GM23338 (cell line): ENCODE measurements at regions not wholly inside any gene's neighbourhood (a gene's known extent, or its start where the extent isn't known, plus 50 kb on each side); places are given as distances from the start of the nearest gene placed in this dataset.

Experiments
- ATAC-seq: fragments of 200-7000 bp; cut with Tn5 transposase; 3 replicates; pipeline ENCODE4 v1.9.1; 2020
- DNase-seq: peaks from one replicate; pipeline ENCODE4 v3.0.0-alpha.2; 2015; ENCODE audit warnings: low spot score
- H2AFZ ChIP-seq: fragments of 200-600 bp; sonication (generic); 2 replicates; pipeline ENCODE4 v1.8.0; 2016; ENCODE audit warnings: antibody characterized with exemption, mild to moderate bottlenecking, moderate library complexity
- H3F3A ChIP-seq: fragments of 200-600 bp; sonication (generic); replicated peaks from 2 replicates; pipeline ENCODE4 v1.8.0; 2017; ENCODE audit warnings: antibody characterized with exemption, mixed run types, low read depth
- H3K27ac ChIP-seq: fragments of 200-600 bp; sonication (generic); 2 replicates; pipeline ENCODE4 v1.6.1; 2016; ENCODE audit warnings: low read depth
- H3K27me3 ChIP-seq: fragments of 200-600 bp; sonication (generic); 2 replicates; pipeline ENCODE4 v1.8.0; 2016; ENCODE audit warnings: mild to moderate bottlenecking, mixed run types, moderate library complexity; ENCODE audit not compliant: insufficient read depth
- H3K36me3 ChIP-seq: fragments of 200-600 bp; sonication (generic); 2 replicates; pipeline ENCODE4 v1.8.0; 2016; ENCODE audit warnings: mild to moderate bottlenecking; ENCODE audit not compliant: insufficient read depth
- H3K4me1 ChIP-seq: fragments of 200-600 bp; sonication (generic); 2 replicates; pipeline ENCODE4 v1.8.0; 2016; ENCODE audit warnings: mild to moderate bottlenecking, moderate library complexity; ENCODE audit not compliant: insufficient read depth
- H3K4me2 ChIP-seq: fragments of 200-600 bp; sonication (generic); 2 replicates; pipeline ENCODE4 v1.7.1; 2017; ENCODE audit warnings: mixed run types
- H3K4me3 ChIP-seq: fragments of 200-600 bp; sonication (generic); 2 replicates; pipeline ENCODE4 v1.6.1; 2016; ENCODE audit warnings: mixed run types
- H3K79me2 ChIP-seq: fragments of 200-600 bp; sonication (generic); replicated peaks from 2 replicates; pipeline ENCODE4 v1.8.0; 2017; ENCODE audit warnings: mild to moderate bottlenecking; ENCODE audit not compliant: insufficient read depth
- H3K9me2 ChIP-seq: fragments of 200-600 bp; sonication (generic); 2 replicates; pipeline ENCODE4 v1.8.0; 2017; ENCODE audit not compliant: insufficient read depth
- H4K20me1 ChIP-seq: fragments of 200-600 bp; sonication (generic); replicated peaks from 2 replicates; pipeline ENCODE4 v1.8.0; 2017; ENCODE audit warnings: mild to moderate bottlenecking; ENCODE audit not compliant: insufficient read depth
- H3K27ac Mint-ChIP-seq: 2 replicates; pipeline ENCODE4 v1.8.0; 2020; ENCODE audit warnings: inconsistent platforms, mild to moderate bottlenecking, moderate library complexity, mixed read lengths
- H3K27me3 Mint-ChIP-seq: 3 replicates; pipeline ENCODE4 v1.8.0; 2022; ENCODE audit warnings: low read depth, mild to moderate bottlenecking, moderate library complexity, mixed read lengths, inconsistent platforms; ENCODE audit not compliant: insufficient read depth, poor library complexity
- H3K36me3 Mint-ChIP-seq: 3 replicates; pipeline ENCODE4 v1.8.0; 2021; ENCODE audit warnings: low read depth, mild to moderate bottlenecking, inconsistent platforms, moderate library complexity, mixed read lengths
- H3K4me1 Mint-ChIP-seq: 3 replicates; pipeline ENCODE4 v1.8.0; 2020; ENCODE audit warnings: mild to moderate bottlenecking, inconsistent platforms, mixed read lengths
- H3K4me3 Mint-ChIP-seq: 3 replicates; pipeline ENCODE4 v1.8.0; 2021; ENCODE audit warnings: moderate library complexity, mild to moderate bottlenecking, inconsistent platforms, mixed read lengths
- H3K9me3 Mint-ChIP-seq: 3 replicates; pipeline ENCODE4 v1.8.0; 2020; ENCODE audit warnings: moderate library complexity, mild to moderate bottlenecking, inconsistent platforms, mixed read lengths
- CREB1 ChIP-seq: fragments of 250-450 bp; sonication (Bioruptor Pico); IDR thresholded peaks from 2 replicates; pipeline ENCODE4 v1.5.0; 2020; ENCODE audit warnings: low read depth, mild to moderate bottlenecking, moderate library complexity
- CTCF ChIP-seq, 2 experiments: fragments of 200-600 bp in 1 of 2; sonication (generic) in 1 of 2; conservative IDR thresholded peaks; 2 replicates each; pipeline versions ENCODE4 v1.5.1 to v1.6.1; 2016 to 2017; ENCODE audit warnings: antibody characterized with exemption in 2 of 2, low read depth in 2 of 2, mild to moderate bottlenecking in 2 of 2, moderate library complexity in 1 of 2
- EZH2 ChIP-seq: fragments of 200-600 bp; sonication (generic); IDR thresholded peaks from one replicate; pipeline ENCODE4 v1.8.0; 2017; ENCODE audit warnings: antibody characterized with exemption, mild to moderate bottlenecking, low read depth; ENCODE audit not compliant: unreplicated experiment
- EZH2phosphoT487 ChIP-seq: fragments of 200-600 bp; sonication (generic); IDR thresholded peaks from one replicate; pipeline ENCODE4 v1.8.1; 2018; ENCODE audit warnings: antibody characterized with exemption; ENCODE audit not compliant: unreplicated experiment
- JUNB ChIP-seq: IDR thresholded peaks from one replicate; pipeline ENCODE4 v1.6.1; 2016; ENCODE audit warnings: antibody characterized with exemption; ENCODE audit not compliant: unreplicated experiment
- POLR2AphosphoS5 ChIP-seq: IDR thresholded peaks from 2 replicates; pipeline ENCODE4 v1.6.1; 2016; ENCODE audit warnings: antibody characterized with exemption, low read depth
- ZNF114 ChIP-seq: fragments of 250-450 bp; sonication (Bioruptor Pico); IDR thresholded peaks from 2 replicates; pipeline ENCODE4 v1.5.0; 2020; ENCODE audit warnings: mild to moderate bottlenecking, moderate library complexity
- ZNF331 ChIP-seq: fragments of 250-450 bp; sonication (Bioruptor Pico); IDR thresholded peaks from 2 replicates; pipeline ENCODE4 v1.5.0; 2020; ENCODE audit warnings: low read depth, mild to moderate bottlenecking, moderate library complexity
- ZNF462 ChIP-seq: fragments of 250-450 bp; sonication (Bioruptor Pico); IDR thresholded peaks from 2 replicates; pipeline ENCODE4 v1.5.0; 2020; ENCODE audit warnings: mild to moderate bottlenecking, moderate library complexity
- TF ChIP-seq, protein P1 (sequence below): IDR thresholded peaks from one replicate; pipeline ENCODE4 v1.6.1; 2018; ENCODE audit warnings: antibody characterized with exemption; ENCODE audit not compliant: unreplicated experiment

DNA sequence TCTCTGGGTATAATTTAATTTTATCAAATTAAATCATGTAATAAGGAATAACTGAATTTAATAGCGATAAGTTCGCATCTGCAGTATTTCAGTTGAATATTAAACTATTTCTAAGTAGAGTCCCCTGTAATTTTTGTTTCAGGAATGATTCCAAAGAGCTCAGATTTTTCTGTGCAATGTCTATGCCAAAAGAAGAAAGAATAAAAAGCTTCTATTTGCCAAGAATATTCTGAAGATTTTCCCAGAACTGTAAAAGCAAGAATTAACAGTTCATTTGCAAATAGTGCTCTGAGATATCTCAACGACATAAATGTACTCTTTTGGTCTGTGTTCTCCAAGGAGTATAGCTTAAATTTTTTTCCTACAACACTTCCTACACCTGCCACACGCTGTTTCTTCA lies 1242.8 kb upstream of the DIAPH2 start (continued):
- TF ChIP-seq, protein P1, sequence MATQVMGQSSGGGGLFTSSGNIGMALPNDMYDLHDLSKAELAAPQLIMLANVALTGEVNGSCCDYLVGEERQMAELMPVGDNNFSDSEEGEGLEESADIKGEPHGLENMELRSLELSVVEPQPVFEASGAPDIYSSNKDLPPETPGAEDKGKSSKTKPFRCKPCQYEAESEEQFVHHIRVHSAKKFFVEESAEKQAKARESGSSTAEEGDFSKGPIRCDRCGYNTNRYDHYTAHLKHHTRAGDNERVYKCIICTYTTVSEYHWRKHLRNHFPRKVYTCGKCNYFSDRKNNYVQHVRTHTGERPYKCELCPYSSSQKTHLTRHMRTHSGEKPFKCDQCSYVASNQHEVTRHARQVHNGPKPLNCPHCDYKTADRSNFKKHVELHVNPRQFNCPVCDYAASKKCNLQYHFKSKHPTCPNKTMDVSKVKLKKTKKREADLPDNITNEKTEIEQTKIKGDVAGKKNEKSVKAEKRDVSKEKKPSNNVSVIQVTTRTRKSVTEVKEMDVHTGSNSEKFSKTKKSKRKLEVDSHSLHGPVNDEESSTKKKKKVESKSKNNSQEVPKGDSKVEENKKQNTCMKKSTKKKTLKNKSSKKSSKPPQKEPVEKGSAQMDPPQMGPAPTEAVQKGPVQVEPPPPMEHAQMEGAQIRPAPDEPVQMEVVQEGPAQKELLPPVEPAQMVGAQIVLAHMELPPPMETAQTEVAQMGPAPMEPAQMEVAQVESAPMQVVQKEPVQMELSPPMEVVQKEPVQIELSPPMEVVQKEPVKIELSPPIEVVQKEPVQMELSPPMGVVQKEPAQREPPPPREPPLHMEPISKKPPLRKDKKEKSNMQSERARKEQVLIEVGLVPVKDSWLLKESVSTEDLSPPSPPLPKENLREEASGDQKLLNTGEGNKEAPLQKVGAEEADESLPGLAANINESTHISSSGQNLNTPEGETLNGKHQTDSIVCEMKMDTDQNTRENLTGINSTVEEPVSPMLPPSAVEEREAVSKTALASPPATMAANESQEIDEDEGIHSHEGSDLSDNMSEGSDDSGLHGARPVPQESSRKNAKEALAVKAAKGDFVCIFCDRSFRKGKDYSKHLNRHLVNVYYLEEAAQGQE: no peak
- no peak for TF ChIP-seq EZH2
- TF ChIP-seq POLR2AphosphoS5: no peak

DNA sequence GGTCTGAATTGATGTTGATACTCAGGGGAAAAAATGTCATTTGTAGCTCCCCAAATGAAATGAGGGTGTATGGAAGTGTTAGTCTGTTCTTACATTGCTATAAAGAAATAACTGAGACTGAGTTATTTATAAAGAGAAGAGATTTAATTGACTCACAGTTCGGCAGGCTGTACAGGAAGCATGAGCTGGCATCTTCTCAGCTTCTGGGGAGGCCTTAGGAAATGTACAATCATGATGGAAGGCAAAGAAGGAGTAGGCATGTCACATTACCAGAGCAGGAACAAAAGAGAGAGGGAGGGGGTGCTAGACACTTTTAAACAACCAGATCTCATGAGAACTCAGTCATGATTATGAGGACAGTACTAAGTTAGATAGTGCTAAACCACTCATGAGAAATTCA lies 1199.9 kb upstream of the DIAPH2 start:
- Mint-ChIP-seq H3K36me3 (no peaks in the 10 kb centered on the region), H3K9me3 (no peaks in the 10 kb centered on the region), H3K4me1 (no peaks in the 10 kb centered on the region), H3K27me3 (peaks cover 1% of the 10 kb centered on the region), H3K27ac (no peak overlapping the region), H3K4me3 (no peak overlapping the region)
- Histone ChIP-seq H3K4me2 (no peak overlapping the region), H3K4me1 (no peaks in the 10 kb centered on the region), H3F3A (no peaks in the 10 kb centered on the region), H2AFZ (no peak overlapping the region), H3K9me2 (no peaks in the 10 kb centered on the region), H3K79me2 (no peaks in the 10 kb centered on the region), H3K36me3 (no peaks in the 10 kb centered on the region), H3K27ac (no peak overlapping the region), H3K27me3 (no peaks in the 10 kb centered on the region), H4K20me1 (no peaks in the 10 kb centered on the region), H3K4me3 (no peak overlapping the region)
- ATAC-seq: no peak
- no peak for DNase-seq
- TF ChIP-seq ZNF331: no peak
- TF ChIP-seq CTCF (conservative IDR thresholded peaks at IDR 0.05; ENCODE audit: low read depth in 2 of 2): no peak
- TF ChIP-seq, protein P1: no peak
- TF ChIP-seq JUNB: no peak
- TF ChIP-seq ZNF462 (CRISPR knock-in tag): no peak
- no peak for TF ChIP-seq EZH2
- no peak for TF ChIP-seq EZH2phosphoT487
- no peak for TF ChIP-seq CREB1 (CRISPR knock-in tag)
- TF ChIP-seq POLR2AphosphoS5: no peak
- TF ChIP-seq ZNF114: no peak
